ENCODE measurements at regions not wholly inside any gene's neighbourhood (a gene's known extent, or its start where the extent isn't known, plus 50 kb on each side); places are given as distances from the start of the nearest gene placed in this dataset.

DNA sequence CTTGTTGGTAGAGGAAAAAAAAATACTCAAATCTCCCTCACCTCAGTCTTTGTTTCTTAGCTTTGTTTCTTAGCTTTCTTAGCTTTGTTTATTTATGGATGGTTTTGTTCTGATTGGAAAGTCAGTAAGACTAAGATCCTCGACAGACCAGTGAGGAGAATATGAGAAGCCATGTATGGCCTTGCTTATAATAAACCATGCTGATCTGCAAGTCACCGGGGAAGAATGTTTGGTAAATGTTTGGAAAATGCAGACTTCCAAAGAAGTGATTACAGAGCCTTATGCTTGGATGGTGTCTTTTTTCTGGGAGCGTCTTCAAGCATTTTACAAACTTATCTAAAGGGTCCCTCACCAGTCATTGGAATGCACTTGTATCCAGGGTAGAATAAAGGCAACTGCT is 90.1 kb upstream of the NOCT start:
- H3K9me3 ChIP-seq (ENCODE audit: insufficient read depth, low read length), result 0 out of 2 replicates have a peak, but pooled peaks cover 6% of the 10 kb centered on the region
- H3K9ac ChIP-seq (ENCODE audit: insufficient read length, low read depth), result no peak overlapping the region
- TF ChIP-seq YY1 (IDR thresholded peaks at IDR 0.05; ENCODE audit: insufficient read depth, insufficient read length) (no peak), ZNF274 (IDR thresholded peaks at IDR 0.05; ENCODE audit: low read depth, low read length) (no peak), SUZ12 (IDR thresholded peaks at IDR 0.05; ENCODE audit: extremely low read depth, insufficient read depth, insufficient read length) (no peak)
- no peak overlapping the region for H3K4me3 ChIP-seq (ENCODE audit: insufficient read length, low read depth)
- DNase-seq (ENCODE audit: low read depth, low spot score), result no peak
- H3K36me3 ChIP-seq (ENCODE audit: insufficient read depth, insufficient read length, low read length), result no peaks in the 10 kb centered on the region
- no peaks in the 10 kb centered on the region for H3K4me1 ChIP-seq (ENCODE audit: insufficient read depth, insufficient read length)
- no peaks in the 10 kb centered on the region for H3K27me3 ChIP-seq (ENCODE audit: insufficient read depth, insufficient read length)

DNA sequence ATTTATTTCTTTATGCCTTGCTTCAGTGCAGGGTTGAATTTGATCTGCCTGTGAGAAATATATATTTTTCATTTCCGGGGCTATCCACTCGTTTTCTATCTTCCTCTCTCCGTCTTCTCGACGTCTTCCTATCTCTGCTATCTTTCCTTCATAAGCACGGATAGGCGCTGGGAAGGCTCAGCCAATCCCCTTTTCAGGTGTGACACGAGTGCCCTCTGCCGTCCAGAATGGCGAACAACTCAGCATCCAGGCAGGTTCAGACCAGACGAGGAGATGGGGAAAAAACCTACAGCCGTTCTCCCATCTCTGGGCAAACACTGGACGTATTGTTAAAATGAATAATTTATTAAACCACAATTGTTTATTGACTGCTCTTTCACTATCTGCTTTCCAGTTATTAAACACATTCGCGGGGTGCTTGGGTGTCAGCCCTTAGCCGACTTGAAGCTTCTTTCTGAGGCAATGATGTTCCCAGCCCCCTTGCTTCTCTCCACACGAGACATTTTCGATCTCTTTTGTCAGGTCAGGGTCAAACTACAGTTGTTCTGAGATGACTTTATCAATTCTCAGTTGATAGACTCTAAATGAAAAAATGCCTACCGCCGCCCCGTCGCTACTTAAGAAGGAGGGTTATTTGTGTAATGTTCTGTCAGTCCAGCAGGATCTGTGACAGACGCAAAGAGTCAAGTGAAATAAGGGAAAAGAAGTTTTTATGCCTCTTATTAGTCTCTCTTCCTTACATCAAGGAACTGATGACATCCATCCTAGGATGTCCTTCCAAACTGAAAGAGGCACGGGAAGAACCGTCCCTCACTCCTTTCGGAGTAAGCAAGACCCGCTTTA is 96.3 kb upstream of the NOCT start:
- TF ChIP-seq SUZ12 (IDR thresholded peaks at IDR 0.05; ENCODE audit: extremely low read depth, insufficient read depth, insufficient read length), result no peak
- no peak for TF ChIP-seq ZNF274 (IDR thresholded peaks at IDR 0.05; ENCODE audit: low read depth, low read length)
- no peak for TF ChIP-seq YY1 (IDR thresholded peaks at IDR 0.05; ENCODE audit: insufficient read depth, insufficient read length)
- Histone ChIP-seq H3K4me3 (ENCODE audit: insufficient read length, low read depth) (no peak overlapping the region), H3K36me3 (ENCODE audit: insufficient read depth, insufficient read length, low read length) (no peaks in the 10 kb centered on the region), H3K9ac (ENCODE audit: insufficient read length, low read depth) (no peak overlapping the region), H3K9me3 (ENCODE audit: insufficient read depth, low read length) (no peaks in the 10 kb centered on the region), H3K27me3 (ENCODE audit: insufficient read depth, insufficient read length) (no peaks in the 10 kb centered on the region), H3K4me1 (ENCODE audit: insufficient read depth, insufficient read length) (no peaks in the 10 kb centered on the region)
- DNase-seq (ENCODE audit: low read depth, low spot score), result peak; percentile 76

DNA sequence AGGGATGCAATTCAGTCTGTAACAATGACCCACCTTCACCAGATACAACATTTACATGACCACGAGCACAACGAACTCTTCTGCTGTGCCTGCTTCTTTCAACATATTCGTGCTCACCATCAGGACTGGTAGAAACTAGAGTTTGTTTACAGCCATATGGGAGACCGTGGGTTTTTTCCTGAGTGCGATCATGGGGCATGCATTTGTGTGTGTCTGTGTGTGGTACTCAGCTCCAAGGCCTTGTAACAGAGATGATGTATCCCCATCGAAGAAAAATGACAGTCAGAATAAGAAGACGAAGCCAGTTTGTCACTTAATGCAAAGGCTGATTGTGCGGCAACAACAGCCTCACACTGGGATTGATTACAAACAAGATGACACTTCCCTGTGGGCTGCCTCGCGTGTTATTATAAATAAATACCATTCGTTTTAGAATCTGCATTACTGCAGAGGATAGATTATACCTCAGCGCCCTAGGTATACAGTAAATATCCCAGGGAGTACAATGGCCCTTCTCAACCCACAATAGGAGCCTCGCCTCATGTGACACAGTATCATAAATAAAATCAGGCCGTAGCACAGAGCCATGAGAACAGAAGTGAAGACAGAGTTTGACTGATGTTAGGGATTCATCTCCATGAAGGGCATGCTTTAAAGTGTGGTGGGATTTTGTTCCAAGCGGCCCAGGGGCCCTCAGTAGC is 97.3 kb upstream of the NOCT start:
- DNase-seq (ENCODE audit: low read depth, low spot score), result no peak
- no peaks in the 10 kb centered on the region for H3K4me1 ChIP-seq (ENCODE audit: insufficient read depth, insufficient read length)
- no peak overlapping the region for H3K4me3 ChIP-seq (ENCODE audit: insufficient read length, low read depth)
- H3K27me3 ChIP-seq (ENCODE audit: insufficient read depth, insufficient read length), result no peaks in the 10 kb centered on the region
- no peak overlapping the region for H3K9ac ChIP-seq (ENCODE audit: insufficient read length, low read depth)
- no peaks in the 10 kb centered on the region for H3K9me3 ChIP-seq (ENCODE audit: insufficient read depth, low read length)
- H3K36me3 ChIP-seq (ENCODE audit: insufficient read depth, insufficient read length, low read length), result no peaks in the 10 kb centered on the region
- TF ChIP-seq SUZ12 (IDR thresholded peaks at IDR 0.05; ENCODE audit: extremely low read depth, insufficient read depth, insufficient read length), result no peak
- TF ChIP-seq YY1 (IDR thresholded peaks at IDR 0.05; ENCODE audit: insufficient read depth, insufficient read length), result no peak
- no peak for TF ChIP-seq ZNF274 (IDR thresholded peaks at IDR 0.05; ENCODE audit: low read depth, low read length)

DNA sequence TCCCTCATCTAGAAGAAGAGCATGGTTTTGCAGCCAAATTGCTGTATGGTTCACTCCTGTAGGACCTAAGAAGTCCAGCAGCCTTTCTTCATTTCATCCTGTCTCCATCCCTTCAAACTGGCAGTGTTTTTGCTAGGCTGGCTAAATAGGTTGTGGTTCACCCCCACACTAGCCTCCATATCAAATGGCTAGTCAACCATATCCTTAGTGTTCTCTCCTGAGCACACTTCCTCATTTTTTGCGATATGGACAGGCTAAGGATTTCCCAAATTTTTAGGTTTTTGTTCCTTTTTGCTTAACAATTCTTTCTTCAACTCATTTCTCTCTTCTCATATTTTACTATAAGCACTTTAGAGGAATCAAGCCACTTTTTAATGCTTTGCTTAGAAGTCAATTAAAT is 98.8 kb upstream of the NOCT start:
- TF ChIP-seq SUZ12 (IDR thresholded peaks at IDR 0.05; ENCODE audit: extremely low read depth, insufficient read depth, insufficient read length) (no peak), YY1 (IDR thresholded peaks at IDR 0.05; ENCODE audit: insufficient read depth, insufficient read length) (no peak), ZNF274 (IDR thresholded peaks at IDR 0.05; ENCODE audit: low read depth, low read length) (no peak)
- DNase-seq (ENCODE audit: low read depth, low spot score), result no peak
- Histone ChIP-seq H3K9me3 (ENCODE audit: insufficient read depth, low read length) (no peaks in the 10 kb centered on the region), H3K4me1 (ENCODE audit: insufficient read depth, insufficient read length) (no peaks in the 10 kb centered on the region), H3K36me3 (ENCODE audit: insufficient read depth, insufficient read length, low read length) (no peaks in the 10 kb centered on the region), H3K27me3 (ENCODE audit: insufficient read depth, insufficient read length) (no peaks in the 10 kb centered on the region), H3K9ac (ENCODE audit: insufficient read length, low read depth) (no peak overlapping the region), H3K4me3 (ENCODE audit: insufficient read length, low read depth) (no peak overlapping the region)

DNA sequence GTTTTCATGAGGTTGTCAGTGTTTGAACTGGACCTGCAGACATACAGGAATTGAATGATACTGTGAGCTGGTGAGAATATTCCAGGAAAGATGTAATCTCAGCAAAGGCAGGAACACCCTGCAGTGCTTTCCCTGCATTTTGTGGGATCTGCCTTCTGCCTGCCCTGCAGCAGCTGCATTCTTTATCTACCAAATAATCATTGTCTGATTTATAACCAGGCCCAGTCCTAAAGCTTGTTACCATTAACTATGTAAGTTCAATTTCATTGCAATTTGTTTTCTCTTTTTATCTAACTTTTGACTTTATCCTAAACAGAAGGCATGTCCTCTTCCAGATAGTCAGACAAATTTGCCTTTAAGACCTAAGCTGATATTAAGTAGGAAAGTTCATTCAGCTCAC is 99.8 kb upstream of the NOCT start:
- H3K9me3 ChIP-seq (ENCODE audit: insufficient read depth, low read length), result no peaks in the 10 kb centered on the region
- H3K9ac ChIP-seq (ENCODE audit: insufficient read length, low read depth), result no peak overlapping the region
- no peaks in the 10 kb centered on the region for H3K4me1 ChIP-seq (ENCODE audit: insufficient read depth, insufficient read length)
- H3K4me3 ChIP-seq (ENCODE audit: insufficient read length, low read depth), result no peak overlapping the region
- no peaks in the 10 kb centered on the region for H3K36me3 ChIP-seq (ENCODE audit: insufficient read depth, insufficient read length, low read length)
- H3K27me3 ChIP-seq (ENCODE audit: insufficient read depth, insufficient read length), result no peaks in the 10 kb centered on the region
- no peak for TF ChIP-seq YY1 (IDR thresholded peaks at IDR 0.05; ENCODE audit: insufficient read depth, insufficient read length)
- no peak for TF ChIP-seq SUZ12 (IDR thresholded peaks at IDR 0.05; ENCODE audit: extremely low read depth, insufficient read depth, insufficient read length)
- TF ChIP-seq ZNF274 (IDR thresholded peaks at IDR 0.05; ENCODE audit: low read depth, low read length), result no peak
- no peak for DNase-seq (ENCODE audit: low read depth, low spot score)

DNA sequence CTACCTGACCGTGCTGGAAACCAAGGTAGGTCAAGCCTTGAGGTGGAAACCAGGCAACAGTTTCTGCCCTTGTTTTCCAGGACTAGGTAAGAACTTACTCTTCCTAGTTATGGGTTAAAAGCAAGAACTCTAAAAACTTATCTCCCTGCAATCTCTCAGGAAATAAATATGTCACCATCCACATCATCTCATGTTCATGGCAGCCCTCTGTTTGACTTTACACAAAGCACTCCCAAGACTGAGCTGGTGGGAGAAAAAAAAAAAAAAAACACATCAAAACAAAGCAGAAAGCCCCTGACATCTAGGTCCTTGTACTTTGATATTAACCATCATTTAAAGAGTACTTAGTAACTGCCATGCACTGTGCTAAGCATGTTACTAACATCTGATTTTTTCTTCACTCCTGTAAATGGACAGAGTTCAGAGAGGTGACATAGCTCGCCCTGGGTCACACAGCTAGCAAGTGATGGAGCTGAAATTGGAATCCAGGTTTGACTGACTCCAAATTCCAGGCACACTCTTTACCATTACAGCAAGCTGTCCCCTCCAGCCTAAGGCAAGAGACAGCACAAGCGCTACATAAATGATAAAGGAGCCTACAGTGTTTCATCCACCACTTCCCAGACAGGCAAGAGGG is 102.8 kb upstream of the NOCT start:
- H3K4me1 ChIP-seq (ENCODE audit: insufficient read depth, insufficient read length), result peaks cover 4% of the 10 kb centered on the region

More for the DNA sequence above, 102.8 kb upstream of the NOCT start:
- Histone ChIP-seq H3K9ac (ENCODE audit: insufficient read length, low read depth) (no peak overlapping the region), H3K4me3 (ENCODE audit: insufficient read length, low read depth) (no peak overlapping the region), H3K9me3 (ENCODE audit: insufficient read depth, low read length) (no peaks in the 10 kb centered on the region), H3K36me3 (ENCODE audit: insufficient read depth, insufficient read length, low read length) (no peaks in the 10 kb centered on the region), H3K27me3 (ENCODE audit: insufficient read depth, insufficient read length) (no peaks in the 10 kb centered on the region)
- TF ChIP-seq ZNF274 (IDR thresholded peaks at IDR 0.05; ENCODE audit: low read depth, low read length) (no peak), SUZ12 (IDR thresholded peaks at IDR 0.05; ENCODE audit: extremely low read depth, insufficient read depth, insufficient read length) (no peak), YY1 (IDR thresholded peaks at IDR 0.05; ENCODE audit: insufficient read depth, insufficient read length) (no peak)
- no peak for DNase-seq (ENCODE audit: low read depth, low spot score)
